B cell (primary cell): ENCODE measurements at regions not wholly inside any gene's neighbourhood (a gene's known extent, or its start where the extent isn't known, plus 50 kb on each side); places are given as distances from the start of the nearest gene placed in this dataset.

Source experiments
- ATAC-seq: fragments of 200-7000 bp; cut with Tn5 transposase; one replicate; pipeline ENCODE4 v1.10.0; 2021; ENCODE audit warnings: low read depth, mild to moderate bottlenecking, moderate number of reproducible peaks, moderate library complexity
- CTCF ChIA-PET: fragments of 350-600 bp; sonication (Branson Sonifier 250); formaldehyde crosslinking; loops from one replicate; lab custom pipeline; 2021; ENCODE audit warnings: antibody characterized with exemption, inconsistent platforms; lab: Charles Lee
- POLR2A ChIA-PET: fragments of 350-600 bp; sonication (Branson Sonifier 250); formaldehyde crosslinking; loops from one replicate; lab custom pipeline; 2021; ENCODE audit warnings: antibody characterized with exemption; lab: Charles Lee
- DNase-seq: peaks from one replicate; pipeline ENCODE4 v3.0.0; 2013
- H2AFZ ChIP-seq: 2 replicates; pipeline ENCODE4 v1.6.1; 2012; ENCODE audit warnings: mild to moderate bottlenecking, low read depth, low read length; ENCODE audit not compliant: insufficient read depth, poor library complexity, severe bottlenecking
- H3K27ac ChIP-seq, 2 donors: 1 replicate in 1 of 2; 2 replicates in 1 of 2; pipeline ENCODE4 v1.5.1; 2012 to 2013; ENCODE audit warnings: low read length in 2 of 2, mild to moderate bottlenecking in 2 of 2, moderate library complexity in 1 of 2
- H3K27me3 ChIP-seq, 4 experiments: fragments of 200-600 bp in 1 of 4; sonication (generic) in 1 of 4; replicated peaks in 1 of 4; 1 replicate in 2 of 4; 2 replicates in 2 of 4; pipeline versions ENCODE4 v1.6.1 to v1.7.0; 2013 to 2016; ENCODE audit warnings: low read length in 3 of 4, mild to moderate bottlenecking in 2 of 4, mixed read lengths in 1 of 4, moderate library complexity in 1 of 4; ENCODE audit not compliant: insufficient read depth in 4 of 4, control insufficient read depth in 3 of 4; ENCODE audit errors: control extremely low read depth in 1 of 4
- H3K36me3 ChIP-seq, 2 experiments: replicated peaks in 1 of 2; 1 replicate in 1 of 2; 2 replicates in 1 of 2; pipeline versions ENCODE4 v1.6.1 to v1.7.1; 2013; ENCODE audit warnings: low read length in 1 of 2; ENCODE audit not compliant: insufficient read depth in 2 of 2, control insufficient read depth in 1 of 2; ENCODE audit errors: control extremely low read depth in 1 of 2, extremely low read depth in 1 of 2
- H3K4me1 ChIP-seq, 2 donors: fragments of 200-600 bp in 1 of 2; sonication (generic) in 1 of 2; 1 replicate in 1 of 2; 2 replicates in 1 of 2; pipeline versions ENCODE4 v1.5.1 to v1.6.1; 2013 to 2017; ENCODE audit warnings: low read length in 2 of 2; ENCODE audit not compliant: control insufficient read depth in 2 of 2, insufficient read depth in 2 of 2
- H3K4me2 ChIP-seq: replicated peaks from 2 replicates; pipeline ENCODE3; 2012; ENCODE audit warnings: mild to moderate bottlenecking, low read depth, low read length; ENCODE audit not compliant: poor library complexity, severe bottlenecking
- H3K4me3 ChIP-seq, 5 experiments: fragments of 200-600 bp in 1 of 5; sonication (generic) in 1 of 5; 1 replicate in 3 of 5; 2 replicates in 2 of 5; pipeline versions ENCODE4 v1.5.1 to v1.7.0; 2011 to 2016; ENCODE audit warnings: low read length in 4 of 5, mild to moderate bottlenecking in 4 of 5, low read depth in 2 of 5, control low read depth in 1 of 5, moderate library complexity in 1 of 5; ENCODE audit not compliant: insufficient read depth in 1 of 5; ENCODE audit errors: control extremely low read depth in 1 of 5, extremely low read depth in 1 of 5
- H3K79me2 ChIP-seq: fragments of 200-600 bp; sonication (generic); one replicate; pipeline ENCODE4 v1.6.0; 2016; ENCODE audit warnings: low read length; ENCODE audit not compliant: control insufficient read depth, insufficient read depth
- H3K9ac ChIP-seq: fragments of 200-600 bp; sonication (generic); 2 replicates; pipeline ENCODE4 v1.6.1; 2017; ENCODE audit warnings: mild to moderate bottlenecking, low read length, moderate library complexity
- H3K9me3 ChIP-seq, 3 donors: one replicate each; pipeline versions ENCODE4 v1.6.1 to v1.7.1; 2013; ENCODE audit warnings: low read length in 2 of 3; ENCODE audit not compliant: control insufficient read depth in 2 of 3, insufficient read depth in 1 of 3; ENCODE audit errors: control extremely low read depth in 1 of 3
- H4K20me1 ChIP-seq: 2 replicates; pipeline ENCODE4 v1.6.0; 2012; ENCODE audit warnings: mild to moderate bottlenecking, low read length; ENCODE audit not compliant: insufficient read depth, control insufficient read depth, poor library complexity, severe bottlenecking
- H3K27ac Mint-ChIP-seq: one replicate; pipeline ENCODE4 v1.8.0; 2021; ENCODE audit warnings: mixed read lengths
- H3K27me3 Mint-ChIP-seq: one replicate; pipeline ENCODE4 v1.8.0; 2021; ENCODE audit warnings: mixed read lengths
- H3K4me1 Mint-ChIP-seq: one replicate; pipeline ENCODE4 v1.8.0; 2021; ENCODE audit warnings: mixed read lengths
- H3K4me3 Mint-ChIP-seq: one replicate; pipeline ENCODE4 v1.8.0; 2021; ENCODE audit warnings: mixed read lengths
- H3K9me3 Mint-ChIP-seq: one replicate; pipeline ENCODE4 v1.8.0; 2022; ENCODE audit warnings: mixed read lengths; ENCODE audit not compliant: insufficient read depth
- EZH2 ChIP-seq: IDR thresholded peaks from 2 replicates; pipeline ENCODE4 v1.6.1; 2012; ENCODE audit warnings: borderline replicate concordance, low read depth, mild to moderate bottlenecking, moderate library complexity, low read length; ENCODE audit not compliant: insufficient read depth, poor library complexity, severe bottlenecking
- WGBS: methylation state at CpG from one replicate; pipeline ENCODE4 v1.1.5; 2013; ENCODE audit warnings: missing lambda C conversion rate; ENCODE audit not compliant: insufficient coverage; 5-methylcytosine and 5-hydroxymethylcytosine counted together
- intact Hi-C: fragments of 100-400 bp; cut with micrococcal nuclease; formaldehyde crosslinking; loops from one replicate; pipeline ENCODE4 v1.10.0; 2022
- TF ChIP-seq, protein P1 (sequence below): fragments of 200-600 bp; IDR thresholded peaks from one replicate; pipeline ENCODE4 v1.8.0; 2022; ENCODE audit warnings: antibody characterized with exemption, mild to moderate bottlenecking

DNA sequence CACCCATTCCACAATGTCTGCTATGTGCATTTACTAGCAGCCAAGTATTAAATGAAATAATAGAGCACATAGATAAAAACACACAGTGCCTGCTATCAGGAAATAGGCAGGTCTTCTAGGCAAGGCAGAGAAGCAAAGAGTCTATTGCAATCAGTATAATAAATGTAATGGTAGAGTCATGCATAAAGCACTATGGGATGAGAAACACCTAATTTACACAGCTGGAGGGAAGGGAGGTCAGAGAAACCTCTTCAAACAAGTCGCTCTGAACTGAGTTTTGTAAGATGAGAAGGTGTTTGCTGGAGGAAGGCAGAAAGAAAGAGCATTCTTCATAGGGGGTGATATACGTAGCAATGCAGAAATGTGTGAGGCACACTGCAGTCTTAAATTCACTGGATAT lies 341.0 kb upstream of the DMAC1 start:
- H3K4me1 ChIP-seq: no peaks in the 10 kb centered on the region
- intact Hi-C loops: no loop called here
- H3K4me1 Mint-ChIP-seq: peaks cover 4% of the 10 kb centered on the region
- no peaks in the 10 kb centered on the region for H3K36me3 ChIP-seq
- no peak overlapping the region for H2AFZ ChIP-seq
- H3K4me2 ChIP-seq: no peak overlapping the region
- TF ChIP-seq, protein P1, sequence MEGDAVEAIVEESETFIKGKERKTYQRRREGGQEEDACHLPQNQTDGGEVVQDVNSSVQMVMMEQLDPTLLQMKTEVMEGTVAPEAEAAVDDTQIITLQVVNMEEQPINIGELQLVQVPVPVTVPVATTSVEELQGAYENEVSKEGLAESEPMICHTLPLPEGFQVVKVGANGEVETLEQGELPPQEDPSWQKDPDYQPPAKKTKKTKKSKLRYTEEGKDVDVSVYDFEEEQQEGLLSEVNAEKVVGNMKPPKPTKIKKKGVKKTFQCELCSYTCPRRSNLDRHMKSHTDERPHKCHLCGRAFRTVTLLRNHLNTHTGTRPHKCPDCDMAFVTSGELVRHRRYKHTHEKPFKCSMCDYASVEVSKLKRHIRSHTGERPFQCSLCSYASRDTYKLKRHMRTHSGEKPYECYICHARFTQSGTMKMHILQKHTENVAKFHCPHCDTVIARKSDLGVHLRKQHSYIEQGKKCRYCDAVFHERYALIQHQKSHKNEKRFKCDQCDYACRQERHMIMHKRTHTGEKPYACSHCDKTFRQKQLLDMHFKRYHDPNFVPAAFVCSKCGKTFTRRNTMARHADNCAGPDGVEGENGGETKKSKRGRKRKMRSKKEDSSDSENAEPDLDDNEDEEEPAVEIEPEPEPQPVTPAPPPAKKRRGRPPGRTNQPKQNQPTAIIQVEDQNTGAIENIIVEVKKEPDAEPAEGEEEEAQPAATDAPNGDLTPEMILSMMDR: no peak
- no peak for TF ChIP-seq EZH2
- H3K4me3 ChIP-seq: no peak overlapping the region
- H3K4me3 Mint-ChIP-seq: no peak overlapping the region
- no peaks in the 10 kb centered on the region for H3K27me3 ChIP-seq
- peaks cover 5% of the 10 kb centered on the region for H3K27me3 Mint-ChIP-seq
- H3K27ac ChIP-seq: no peak overlapping the region
- CTCF ChIA-PET: no interaction called here
- POLR2A ChIA-PET: no interaction called here
- H3K27ac Mint-ChIP-seq: no peak overlapping the region
- H3K9me3 ChIP-seq: no peaks in the 10 kb centered on the region
- H3K9ac ChIP-seq: no peak overlapping the region
- no peak for ATAC-seq
- H3K79me2 ChIP-seq: no peaks in the 10 kb centered on the region
- 43% methylated on average over 2 of the region's 2 CpGs for WGBS
- no peaks in the 10 kb centered on the region for H4K20me1 ChIP-seq
- H3K9me3 Mint-ChIP-seq: no peaks in the 10 kb centered on the region
- no peak for DNase-seq

DNA sequence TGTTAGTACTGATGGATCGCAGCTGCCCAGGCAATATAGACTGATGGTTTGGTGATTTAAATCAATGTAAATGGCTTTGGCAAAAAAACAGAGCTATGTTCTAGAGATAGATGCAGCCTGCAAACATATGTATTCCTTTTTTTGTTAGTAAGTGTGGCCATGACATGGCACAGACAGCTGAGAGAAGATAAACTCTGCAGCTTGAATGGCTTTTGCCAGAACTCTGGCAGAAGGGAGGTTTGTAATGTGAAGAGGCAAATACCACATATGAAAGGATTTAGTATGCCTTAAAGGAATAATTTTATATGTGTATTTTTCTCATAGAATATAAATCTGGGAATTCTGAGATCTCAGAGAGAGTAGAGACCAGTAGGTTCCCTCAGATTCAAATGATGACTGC lies 340.2 kb upstream of the DMAC1 start:
- no peaks in the 10 kb centered on the region for H3K36me3 ChIP-seq
- Mint-ChIP-seq H3K9me3 (no peaks in the 10 kb centered on the region), H3K4me1 (peaks cover 4% of the 10 kb centered on the region), H3K27ac (no peak overlapping the region), H3K4me3 (no peak overlapping the region), H3K27me3 (peaks cover 5% of the 10 kb centered on the region)
- no peak overlapping the region for H3K27ac ChIP-seq
- H4K20me1 ChIP-seq: no peaks in the 10 kb centered on the region
- ChIA-PET POLR2A (no interaction called here), CTCF (no interaction called here)
- H3K27me3 ChIP-seq: no peaks in the 10 kb centered on the region
- H3K4me1 ChIP-seq: no peaks in the 10 kb centered on the region
- H3K9me3 ChIP-seq: no peaks in the 10 kb centered on the region
- no peaks in the 10 kb centered on the region for H3K79me2 ChIP-seq
- intact Hi-C loops: loop anchor here (10.0 kb wide), 1 partner anchor 65 kb away; no protein-coding TSS in a partner anchor
- no peak for ATAC-seq
- H2AFZ ChIP-seq: no peak overlapping the region
- H3K9ac ChIP-seq: no peak overlapping the region
- WGBS: no CpG with 5 or more reads among the region's 1 CpG
- H3K4me3 ChIP-seq: no peak overlapping the region
- no peak overlapping the region for H3K4me2 ChIP-seq
- no peak for DNase-seq
- TF ChIP-seq, protein P1: no peak
- no peak for TF ChIP-seq EZH2
